TTC549 (cell line): ENCODE measurements at regions not wholly inside any gene's neighbourhood (a gene's known extent, or its start where the extent isn't known, plus 50 kb on each side); places are given as distances from the start of the nearest gene placed in this dataset.

Source experiments
- FAIRE-seq: peaks from 2 replicates; lab custom pipeline; 2012; peaks lifted over from hg19 to GRCh38; lab: Jason Lieb, UNC

DNA sequence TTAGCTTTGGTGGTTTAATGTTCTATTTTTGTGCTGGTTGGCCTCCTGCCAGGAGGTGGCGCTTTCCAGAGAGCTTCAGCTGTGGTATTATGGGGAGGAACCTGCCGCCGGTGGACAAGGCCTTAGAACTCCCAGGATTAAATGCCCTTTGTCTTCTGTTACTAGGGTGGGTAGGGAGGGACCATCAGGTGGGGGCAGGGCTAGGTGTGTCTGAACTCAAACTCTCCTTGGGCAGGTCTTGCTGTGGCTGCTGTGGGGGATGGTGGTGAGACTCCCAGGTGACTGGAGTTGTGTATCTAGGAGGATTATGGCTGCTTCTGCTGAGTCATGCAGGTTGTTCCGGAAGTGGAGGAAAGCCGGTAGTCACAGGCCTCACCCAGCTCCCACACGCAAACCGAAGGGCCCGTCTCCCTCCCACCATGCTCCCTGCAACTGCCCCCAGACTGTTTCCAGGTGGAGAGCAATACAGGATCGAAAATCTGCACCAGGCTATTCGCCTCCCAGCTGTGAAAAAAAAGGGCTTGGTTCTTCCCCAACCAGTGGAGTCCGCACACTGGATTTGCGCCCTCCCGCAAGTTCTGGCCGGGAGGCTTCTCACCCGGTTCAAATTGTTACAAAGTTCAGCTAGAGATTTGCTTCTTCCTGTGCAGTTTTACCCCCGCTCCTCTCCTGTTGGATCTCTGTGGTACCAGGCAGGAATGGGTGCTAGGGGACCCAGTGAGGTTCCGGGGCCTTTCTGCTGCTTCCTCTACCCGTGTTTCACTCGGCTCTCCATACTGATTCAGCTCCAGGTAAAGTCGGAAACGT is 220.5 kb downstream of the CENPF start:
- FAIRE-seq, result no peak

DNA sequence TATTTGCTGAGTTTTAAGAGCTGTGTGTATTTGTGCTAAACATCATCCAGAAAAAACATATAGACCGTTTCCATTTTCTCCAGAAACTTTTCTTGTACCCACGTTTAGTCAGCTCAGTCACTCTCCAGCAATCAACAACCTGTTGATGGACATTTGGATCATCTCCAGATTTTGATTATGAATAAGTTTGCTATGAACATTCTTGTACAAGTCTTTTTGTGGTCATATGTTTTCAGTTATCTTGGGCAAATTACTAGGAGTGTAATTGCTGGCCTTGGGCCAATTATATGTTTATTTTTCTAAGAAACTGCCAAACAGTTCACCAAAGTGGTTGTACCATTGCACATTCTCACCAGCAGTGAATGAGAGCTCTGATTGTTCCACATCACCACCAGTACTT is 221.8 kb downstream of the CENPF start:
- FAIRE-seq, result no peak

- no peak for FAIRE-seq
These were observed 223.6 kb downstream of the CENPF start for GRCh38 chr1:214826619-214827018.

- FAIRE-seq, result peak; percentile 47
These were observed 224.9 kb downstream of the CENPF start for GRCh38 chr1:214827883-214828282.

DNA sequence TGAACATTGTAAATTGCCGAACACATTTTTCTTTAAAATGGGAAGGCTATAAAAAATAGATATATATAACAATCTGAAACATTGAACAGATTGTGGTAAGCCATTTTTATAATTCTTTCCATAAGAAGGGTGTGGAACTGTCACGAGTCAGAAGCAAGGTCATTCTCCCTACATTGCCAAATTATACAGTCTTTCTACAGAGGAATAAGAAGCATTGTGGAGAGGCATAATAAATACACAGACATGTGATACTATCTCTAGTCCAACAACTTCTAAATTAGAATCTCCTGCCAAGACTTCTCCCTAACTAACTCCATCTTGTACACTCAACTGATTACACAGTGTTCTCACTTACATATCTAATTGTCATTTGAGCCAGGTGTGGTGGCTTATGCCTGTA is 227.9 kb downstream of the CENPF start:
- FAIRE-seq, result no peak

DNA sequence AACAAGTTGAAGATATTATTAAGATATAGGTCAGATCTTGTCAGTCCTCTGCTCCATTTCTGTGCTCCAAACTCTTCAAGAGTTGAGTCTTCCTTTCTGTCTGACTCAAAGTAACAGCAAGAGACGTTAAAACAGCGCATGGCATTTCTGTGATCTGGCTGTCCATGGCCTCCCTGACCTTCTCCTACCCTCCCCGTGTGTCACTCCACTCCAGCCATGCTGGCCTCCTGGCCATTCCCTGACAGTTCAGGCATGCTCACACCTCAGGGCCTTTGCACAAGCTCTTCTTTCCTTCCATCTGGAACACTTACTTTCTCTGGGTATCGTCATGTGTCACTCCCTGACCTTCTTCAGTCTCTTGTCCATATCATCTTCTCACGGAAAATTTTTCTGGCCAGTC is 229.0 kb downstream of the CENPF start:
- no peak for FAIRE-seq

DNA sequence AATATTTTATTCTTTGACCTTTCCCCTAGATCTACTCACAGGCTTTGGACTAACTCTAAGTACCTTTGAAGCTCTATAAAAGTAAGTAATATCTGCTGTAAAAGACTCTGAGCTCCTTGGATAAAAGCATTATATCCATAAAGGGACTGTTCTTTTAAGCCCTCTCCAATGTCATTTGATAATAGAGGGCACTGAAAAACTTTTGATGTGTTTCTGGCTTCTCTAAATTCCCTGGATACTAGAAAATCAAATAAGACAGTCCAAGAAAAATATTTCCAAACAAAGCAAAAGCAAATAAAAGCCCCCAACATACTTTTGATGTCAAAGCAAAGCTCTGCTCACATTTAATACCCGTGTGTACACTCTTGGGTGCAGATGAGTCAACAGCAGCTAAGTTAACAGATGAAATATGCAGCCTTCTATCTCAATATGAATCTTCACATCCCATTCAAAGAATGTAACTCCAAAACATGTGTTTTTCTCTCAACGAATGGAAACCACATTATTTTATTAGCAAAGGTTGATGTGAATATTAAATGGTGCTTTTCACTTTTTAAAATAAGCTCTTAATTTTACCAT is 230.3 kb downstream of the CENPF start:
- no peak for FAIRE-seq

DNA sequence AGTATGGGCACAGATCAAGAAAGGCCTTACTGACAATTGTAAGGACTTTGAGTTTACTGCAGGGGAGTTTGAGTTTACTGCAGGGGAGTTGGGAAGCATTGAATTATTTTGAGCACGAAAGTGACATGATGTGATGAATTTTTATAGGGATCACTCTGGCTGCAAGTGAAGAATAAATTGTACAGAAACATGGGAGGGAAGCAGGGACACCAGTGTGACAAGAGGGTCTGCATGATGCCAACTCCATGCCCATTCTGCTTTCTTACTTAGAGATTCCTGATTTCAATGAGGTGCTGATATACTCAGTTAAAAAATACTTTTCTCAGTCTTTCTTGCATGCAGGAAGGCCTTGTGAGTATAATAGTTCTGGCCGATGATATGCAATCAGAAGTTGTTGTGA is 234.4 kb downstream of the CENPF start:
- FAIRE-seq, result no peak

GRCh38 chr1:214838351-214838750 is 235.4 kb downstream of the CENPF start:
- no peak for FAIRE-seq

- FAIRE-seq, result no peak
These were observed 237.4 kb downstream of the CENPF start for GRCh38 chr1:214840356-214840755.

GRCh38 chr1:214842856-214843255 is 239.7 kb upstream of the KCNK2 start:
- no peak for FAIRE-seq

- FAIRE-seq, result no peak
These were observed 239.3 kb upstream of the KCNK2 start for GRCh38 chr1:214843281-214843680.

DNA sequence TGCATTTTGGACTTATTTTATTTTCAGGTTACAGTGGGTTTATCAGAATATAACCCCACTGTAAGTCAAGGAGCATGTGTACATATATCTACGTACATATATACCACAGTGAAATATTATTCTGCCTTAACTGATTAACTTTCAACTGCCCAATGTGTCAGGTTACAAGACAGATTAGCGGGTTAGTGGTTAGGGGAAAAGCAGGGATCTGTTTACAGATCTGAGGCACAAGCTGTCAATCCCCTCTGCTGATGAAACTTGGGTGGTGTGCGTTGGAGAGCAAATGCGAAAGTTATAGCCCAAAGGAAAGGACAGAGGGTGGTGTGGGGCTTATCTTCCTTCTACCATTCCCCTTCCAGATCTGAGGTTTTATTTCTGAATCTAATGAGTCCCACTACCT is 238.2 kb upstream of the KCNK2 start:
- no peak for FAIRE-seq

DNA sequence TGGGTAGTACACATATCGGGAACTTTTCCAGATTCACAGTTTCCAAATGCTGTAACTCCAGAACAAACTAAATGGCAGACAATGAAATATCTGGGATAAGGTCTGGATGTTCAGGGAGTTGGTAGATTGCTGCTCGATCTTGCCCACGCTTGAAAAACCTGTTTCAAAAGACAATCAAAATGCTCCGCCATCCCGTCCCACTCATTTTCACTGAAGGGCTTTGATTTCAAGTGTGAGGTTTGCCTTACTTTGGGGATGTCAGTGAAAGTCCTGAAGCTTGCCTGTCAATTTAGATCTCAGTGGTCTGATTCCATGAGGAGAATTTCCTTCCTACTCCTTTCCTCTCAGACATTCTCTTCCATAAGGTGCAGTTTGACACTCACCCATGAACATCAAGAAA is 236.3 kb upstream of the KCNK2 start:
- FAIRE-seq, result no peak

DNA sequence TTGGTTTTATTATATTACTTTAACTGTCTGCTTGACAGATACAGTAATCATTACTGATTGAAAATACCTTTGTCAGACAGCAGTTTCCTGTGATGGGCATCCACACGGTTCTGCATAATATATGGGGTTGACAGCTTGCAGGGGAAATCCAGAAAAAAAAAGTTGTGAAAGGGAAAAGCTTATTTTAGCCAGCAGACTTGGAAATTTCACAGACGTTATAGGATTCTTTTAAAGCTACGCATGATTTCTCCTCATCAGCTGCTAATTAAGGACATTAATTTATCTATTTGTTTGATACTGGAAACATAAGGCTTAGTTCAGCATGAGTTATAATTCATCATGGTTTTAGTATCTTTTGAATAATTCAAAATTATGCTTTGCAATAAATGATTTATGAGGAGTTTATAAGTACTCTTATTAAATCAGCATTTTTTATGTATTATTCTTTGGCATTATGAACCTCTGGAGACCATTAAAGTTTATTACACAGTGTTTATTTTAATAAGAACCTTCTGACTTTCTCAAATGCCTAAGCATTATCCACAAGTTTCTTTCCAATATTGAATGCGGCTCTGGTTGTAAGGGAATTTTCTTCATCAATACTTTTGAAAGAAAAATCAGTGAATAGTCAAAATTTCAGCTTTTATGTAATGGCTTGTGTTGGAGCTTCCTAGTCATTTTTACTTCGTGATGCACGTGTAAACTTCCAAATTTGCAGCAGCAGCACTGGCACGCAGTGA is 235.3 kb upstream of the KCNK2 start:
- no peak for FAIRE-seq

DNA sequence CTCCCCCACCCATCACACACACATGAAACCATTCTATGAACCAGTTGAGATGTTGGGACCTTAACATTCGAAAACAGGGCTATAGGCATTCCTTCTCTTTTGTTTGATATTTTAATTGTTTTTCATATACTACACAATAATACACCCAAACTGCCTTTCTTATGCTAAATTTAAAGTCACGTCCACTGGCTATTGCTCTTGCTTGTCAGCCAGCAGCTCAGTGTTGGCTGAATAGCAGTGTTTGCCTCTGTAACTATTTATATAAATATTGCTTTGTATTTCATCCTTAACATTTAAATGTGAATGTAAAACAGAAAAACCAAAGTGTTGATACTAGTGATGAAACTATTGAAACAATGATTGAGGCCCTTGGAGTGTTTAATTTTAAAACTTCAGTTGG is 234.4 kb upstream of the KCNK2 start:
- FAIRE-seq, result no peak

DNA sequence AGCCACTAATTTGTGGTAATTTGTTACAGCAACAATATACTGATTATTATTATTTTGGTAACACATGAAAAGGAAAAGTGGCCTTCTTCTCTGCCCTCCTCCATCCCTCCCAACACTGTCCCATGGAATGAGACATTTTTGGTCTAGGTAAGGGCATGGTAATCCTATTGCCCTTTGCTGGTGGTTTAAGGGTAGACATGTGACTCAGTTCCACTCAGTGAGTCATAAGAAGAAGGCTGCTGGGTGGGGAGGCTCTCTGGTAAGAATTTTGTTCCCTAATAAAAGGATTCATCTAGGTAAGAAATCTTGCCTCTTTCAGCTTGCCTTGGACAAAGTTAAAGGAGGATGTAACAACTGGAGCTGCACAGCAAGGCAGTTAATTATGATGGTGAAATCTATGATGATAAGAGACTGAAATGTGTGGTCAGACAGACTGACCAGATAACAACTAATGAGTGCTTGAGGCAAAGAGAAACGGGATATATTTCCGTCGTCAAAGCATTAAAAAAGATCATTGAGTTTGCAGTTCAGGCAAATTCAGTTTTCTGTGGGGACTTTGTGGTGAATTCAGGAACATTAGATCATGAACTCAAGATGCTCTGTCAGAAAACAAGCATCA is 232.0 kb upstream of the KCNK2 start:
- FAIRE-seq, result no peak

GRCh38 chr1:214853340-214853739 is 229.2 kb upstream of the KCNK2 start:
- no peak for FAIRE-seq

DNA sequence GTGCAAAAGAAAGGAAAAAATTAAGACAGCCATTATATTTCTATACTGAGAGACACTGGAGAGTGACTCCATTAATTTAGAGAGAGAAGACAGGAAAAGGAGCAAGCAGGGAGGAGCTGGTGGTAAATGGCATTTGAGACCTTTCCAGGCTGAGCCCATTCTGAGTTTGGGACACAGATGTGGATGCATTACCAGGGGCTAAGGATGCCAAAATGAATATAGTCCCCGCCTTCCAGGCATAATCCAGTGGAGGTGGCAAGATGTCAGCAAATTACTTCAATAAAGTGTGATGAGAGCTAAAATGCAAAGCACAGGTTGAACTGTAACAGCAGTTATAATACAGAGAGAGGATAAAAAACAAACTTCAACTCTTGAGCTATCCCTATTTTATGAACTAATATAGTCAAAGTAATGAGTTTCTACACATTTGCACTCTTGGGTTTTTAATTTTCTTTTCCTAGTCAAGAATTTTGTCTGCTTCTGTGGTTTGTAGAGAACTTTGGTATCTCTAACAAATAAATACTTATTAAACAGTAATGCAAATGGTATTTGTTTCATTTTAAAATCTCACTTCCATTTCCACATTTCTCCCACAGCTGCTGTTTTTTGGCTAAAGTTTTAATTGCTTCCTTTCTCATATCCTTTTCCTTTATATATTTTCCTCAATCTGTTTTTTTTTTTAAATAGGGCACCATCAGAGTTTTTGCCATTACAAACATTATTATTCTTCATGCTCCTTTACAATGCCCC is 228.2 kb upstream of the KCNK2 start:
- FAIRE-seq, result no peak

DNA sequence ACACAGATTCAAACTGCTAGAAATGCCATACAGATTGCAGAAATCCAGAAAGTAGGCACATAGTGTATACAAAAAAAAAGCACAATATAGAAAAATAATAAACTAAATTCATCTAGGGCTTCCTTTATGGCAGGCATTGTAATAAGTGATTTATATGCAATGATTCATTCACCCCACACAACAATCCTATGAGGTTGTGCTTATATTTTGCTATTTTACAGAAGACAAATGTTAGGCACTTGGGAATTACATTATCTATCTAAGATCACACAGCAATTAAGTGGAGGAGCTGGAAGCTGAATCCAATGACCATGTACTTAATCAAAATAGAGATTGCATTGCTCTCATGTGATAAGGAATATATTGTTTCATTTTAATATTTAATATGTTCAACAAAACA is 225.7 kb upstream of the KCNK2 start:
- no peak for FAIRE-seq

DNA sequence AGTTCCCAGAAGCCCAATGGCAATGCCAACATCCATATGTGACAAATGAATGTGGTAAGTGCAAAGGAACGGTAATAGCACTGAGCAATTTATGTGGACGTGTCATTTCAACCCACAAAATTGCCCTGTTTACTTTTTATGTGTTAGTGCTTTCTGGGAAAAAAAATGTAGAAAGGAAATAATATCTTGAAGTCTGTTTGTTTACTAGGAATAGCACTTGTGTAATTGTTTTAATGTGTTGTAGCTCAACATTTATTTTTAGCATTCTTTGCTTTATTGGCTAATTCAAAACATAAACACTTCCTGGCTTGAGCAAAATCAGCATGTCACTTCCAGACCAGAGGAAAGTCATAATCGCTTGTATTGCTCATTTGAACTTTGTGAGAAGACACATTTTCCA is 224.8 kb upstream of the KCNK2 start:
- no peak for FAIRE-seq

DNA sequence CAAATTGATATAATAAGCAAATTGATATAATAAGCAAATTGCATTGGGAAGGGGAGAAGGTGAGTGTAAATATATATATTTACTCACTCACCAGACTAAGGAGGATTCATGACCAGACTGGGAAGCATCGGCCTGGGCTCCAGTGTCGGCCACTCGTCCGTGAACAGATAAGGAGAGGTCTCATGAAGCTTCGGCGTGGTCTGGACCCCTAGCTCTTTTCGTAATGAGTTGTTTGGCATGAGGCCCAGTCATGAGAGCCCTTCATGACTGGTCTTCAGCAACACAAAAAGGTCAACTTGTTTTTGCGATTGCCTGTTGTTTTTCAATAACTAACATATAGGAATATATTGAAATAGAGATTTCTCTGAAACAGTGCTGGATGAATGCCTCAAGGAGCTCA is 222.9 kb upstream of the KCNK2 start:
- FAIRE-seq, result no peak
